ENCODE measurements at regions not wholly inside any gene's neighbourhood (a gene's known extent, or its start where the extent isn't known, plus 50 kb on each side); places are given as distances from the start of the nearest gene placed in this dataset.
"Not testable (repeated sequence)": the region's sequence is repeated elsewhere in the genome, so short reads cannot be mapped to it uniquely, and the experiment has no call there.

- DNase-seq (ENCODE audit: insufficient read length, low spot score) (no peak), FAIRE-seq (no peak)
- no peak for TF ChIP-seq CTCF (IDR thresholded peaks at IDR 0.05; ENCODE audit: insufficient read depth, missing control alignments)
Observed at GRCh38 chr17:22304667-22305303, 612.5 kb downstream of the KCNJ18 start.

- FAIRE-seq (no peak), DNase-seq (ENCODE audit: insufficient read length, low spot score) (no peak)
- TF ChIP-seq CTCF (IDR thresholded peaks at IDR 0.05; ENCODE audit: insufficient read depth, missing control alignments) = no peak
Observed at GRCh38 chr17:22305356-22306071, 613.2 kb downstream of the KCNJ18 start.

GRCh38 chr17:22310292-22310691 lies 618.0 kb downstream of the KCNJ18 start:
- FAIRE-seq; DNase-seq (ENCODE audit: insufficient read length, low spot score): not testable (repeated sequence)

- TF ChIP-seq CTCF (IDR thresholded peaks at IDR 0.05; ENCODE audit: insufficient read depth, missing control alignments) = no peak
- no peak for FAIRE-seq
Observed at GRCh38 chr17:22310717-22311686, 618.7 kb downstream of the KCNJ18 start.

GRCh38 chr17:22321001-22321400 lies 628.7 kb downstream of the KCNJ18 start:
- FAIRE-seq; DNase-seq (ENCODE audit: insufficient read length, low spot score): not testable (repeated sequence)

More at GRCh38 chr17:22310717-22311686, 618.7 kb downstream of the KCNJ18 start:
- no peak for DNase-seq (ENCODE audit: insufficient read length, low spot score)

- DNase-seq (ENCODE audit: insufficient read length, low spot score); FAIRE-seq: not testable (repeated sequence)
Observed at GRCh38 chr17:22322893-22323550, 630.7 kb downstream of the KCNJ18 start.

- TF ChIP-seq CTCF (IDR thresholded peaks at IDR 0.05; ENCODE audit: insufficient read depth, missing control alignments) = no peak
- FAIRE-seq = no peak
- no peak for DNase-seq (ENCODE audit: insufficient read length, low spot score)
Observed at GRCh38 chr17:22337467-22337866, 645.1 kb downstream of the KCNJ18 start.

- FAIRE-seq; DNase-seq (ENCODE audit: insufficient read length, low spot score): not testable (repeated sequence)
Observed at GRCh38 chr17:22356603-22357002, 664.3 kb downstream of the KCNJ18 start.

- DNase-seq (ENCODE audit: insufficient read length, low spot score); FAIRE-seq: not testable (repeated sequence)
Observed at GRCh38 chr17:22370988-22371387, 678.7 kb downstream of the KCNJ18 start.
